ENCODE measurements at regions not wholly inside any gene's neighbourhood (a gene's known extent, or its start where the extent isn't known, plus 50 kb on each side); places are given as distances from the start of the nearest gene placed in this dataset.

DNA sequence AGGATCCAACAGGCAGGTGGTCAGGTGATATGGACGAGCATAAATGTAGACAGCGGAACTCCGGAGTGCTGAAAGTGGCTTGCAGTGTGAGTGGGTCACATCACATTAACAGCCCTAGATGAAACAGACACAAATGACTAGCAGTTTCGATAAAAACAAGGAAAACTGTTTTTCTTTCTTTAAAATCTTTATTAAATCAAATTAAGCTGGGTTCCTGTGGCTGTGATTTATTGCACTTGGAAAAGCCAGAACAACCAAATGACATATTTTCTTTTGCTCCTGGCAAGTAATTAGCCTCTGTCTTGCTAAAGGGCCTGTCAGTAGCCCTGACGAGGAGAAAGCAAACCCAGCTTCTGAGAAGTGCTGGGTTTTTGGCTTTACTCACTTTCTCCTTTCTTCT is 152.9 kb upstream of the DDX18 start:
- TF ChIP-seq POLR2A (IDR thresholded peaks at IDR 0.05): no peak
- TF ChIP-seq, protein P1, sequence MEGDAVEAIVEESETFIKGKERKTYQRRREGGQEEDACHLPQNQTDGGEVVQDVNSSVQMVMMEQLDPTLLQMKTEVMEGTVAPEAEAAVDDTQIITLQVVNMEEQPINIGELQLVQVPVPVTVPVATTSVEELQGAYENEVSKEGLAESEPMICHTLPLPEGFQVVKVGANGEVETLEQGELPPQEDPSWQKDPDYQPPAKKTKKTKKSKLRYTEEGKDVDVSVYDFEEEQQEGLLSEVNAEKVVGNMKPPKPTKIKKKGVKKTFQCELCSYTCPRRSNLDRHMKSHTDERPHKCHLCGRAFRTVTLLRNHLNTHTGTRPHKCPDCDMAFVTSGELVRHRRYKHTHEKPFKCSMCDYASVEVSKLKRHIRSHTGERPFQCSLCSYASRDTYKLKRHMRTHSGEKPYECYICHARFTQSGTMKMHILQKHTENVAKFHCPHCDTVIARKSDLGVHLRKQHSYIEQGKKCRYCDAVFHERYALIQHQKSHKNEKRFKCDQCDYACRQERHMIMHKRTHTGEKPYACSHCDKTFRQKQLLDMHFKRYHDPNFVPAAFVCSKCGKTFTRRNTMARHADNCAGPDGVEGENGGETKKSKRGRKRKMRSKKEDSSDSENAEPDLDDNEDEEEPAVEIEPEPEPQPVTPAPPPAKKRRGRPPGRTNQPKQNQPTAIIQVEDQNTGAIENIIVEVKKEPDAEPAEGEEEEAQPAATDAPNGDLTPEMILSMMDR (IDR thresholded peaks at IDR 0.05): no peak
- TF ChIP-seq POLR2AphosphoS5 (IDR thresholded peaks at IDR 0.05): no peak
